GM19452 (cell line): ENCODE measurements at regions not wholly inside any gene's neighbourhood (a gene's known extent, or its start where the extent isn't known, plus 50 kb on each side); places are given as distances from the start of the nearest gene placed in this dataset.
"Not testable (repeated sequence)": the region's sequence is repeated elsewhere in the genome, so short reads cannot be mapped to it uniquely, and the experiment has no call there.

Source experiments
- ATAC-seq: cut with Tn5 transposase; IDR thresholded peaks from one replicate; pipeline ENCODE4 v1.9.1; 2021; ENCODE audit not compliant: unreplicated experiment

DNA sequence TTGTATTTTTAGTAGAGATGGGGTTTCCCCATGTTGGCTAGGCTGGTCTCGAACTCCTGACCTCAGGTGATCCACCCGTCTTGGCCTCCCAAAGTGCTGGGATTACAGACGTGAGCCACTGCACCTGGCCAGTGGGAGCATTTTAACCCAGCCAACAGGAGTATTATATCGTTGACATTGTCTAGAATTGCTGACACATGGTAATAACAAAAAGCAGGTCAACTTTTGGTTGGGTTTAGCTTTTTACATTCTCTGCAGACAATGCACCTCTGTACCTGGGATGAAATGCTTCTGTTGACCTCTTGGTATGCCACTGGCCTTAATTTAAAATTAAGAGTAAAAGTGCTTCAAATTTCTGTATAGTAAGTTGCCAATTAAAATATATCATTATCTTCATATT, 245.6 kb downstream of the TTC6 start:
- ATAC-seq = not testable (repeated sequence)

DNA sequence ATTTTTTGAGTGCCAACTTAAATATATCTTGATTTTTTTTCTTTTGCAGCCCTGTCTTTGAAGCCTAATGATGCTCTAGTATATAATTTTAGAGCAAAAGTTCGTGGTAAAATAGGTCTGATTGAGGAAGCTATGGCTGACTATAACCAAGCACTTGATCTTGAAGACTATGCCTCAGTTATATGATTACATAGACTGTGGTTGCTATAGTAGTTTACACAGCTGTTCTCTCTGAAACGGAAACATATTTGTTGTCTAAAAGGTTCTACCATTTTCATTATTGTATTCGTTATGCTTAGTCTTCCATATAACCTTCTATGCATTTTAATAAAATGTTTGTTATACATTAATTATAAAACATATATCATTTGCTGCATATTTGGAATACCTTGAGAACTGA, 246.7 kb downstream of the TTC6 start:
- no peak for ATAC-seq

DNA sequence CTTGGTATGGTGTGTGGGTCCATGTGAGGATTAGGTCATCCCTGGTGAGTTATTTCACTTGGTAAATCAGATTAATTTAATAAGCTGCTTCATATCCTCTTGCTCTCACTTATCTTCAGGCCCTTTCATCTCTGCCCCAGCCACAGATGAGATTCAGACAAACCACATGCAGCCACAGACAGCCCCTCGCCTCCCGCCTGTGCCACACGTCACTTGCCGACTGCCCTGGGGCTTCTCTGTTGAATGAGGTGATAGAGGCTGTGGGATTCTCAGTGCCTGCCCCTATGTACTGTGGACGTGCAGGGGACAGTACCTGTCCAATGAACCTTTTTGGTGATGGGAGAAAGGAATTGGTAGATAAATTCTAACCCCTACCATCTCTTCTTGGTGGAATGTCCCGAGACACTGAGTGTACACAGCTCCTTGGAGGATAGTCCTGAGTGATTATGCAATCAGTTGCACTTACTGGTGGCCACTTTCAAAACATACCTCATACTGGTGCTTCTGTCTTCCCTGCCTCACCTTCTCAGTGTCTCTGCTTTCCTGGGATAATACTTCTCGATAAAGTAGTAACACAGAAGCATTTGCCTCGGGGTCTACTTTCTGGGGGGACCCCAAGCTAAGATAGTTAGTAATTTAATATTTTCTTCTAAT, 248.7 kb downstream of the TTC6 start:
- no peak for ATAC-seq

DNA sequence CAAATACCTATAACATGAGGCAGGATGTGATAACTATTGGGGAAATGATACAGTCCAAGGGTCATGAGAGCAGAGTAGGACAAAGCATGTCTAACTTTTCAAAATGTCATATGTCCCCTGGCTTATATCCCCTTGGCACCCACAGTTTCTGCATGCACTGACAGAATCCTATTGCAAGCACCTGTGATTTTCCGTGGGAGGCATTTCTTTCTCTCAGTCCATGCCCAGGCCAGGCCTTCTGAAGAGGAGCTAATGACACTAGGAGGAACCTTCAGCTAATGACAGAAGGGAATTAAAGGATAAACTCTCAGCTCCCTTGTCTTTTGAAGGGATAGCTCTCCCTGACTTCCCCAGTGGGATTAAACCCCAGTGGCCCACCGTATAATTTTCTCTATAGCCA, 249.2 kb downstream of the TTC6 start:
- ATAC-seq = no peak

DNA sequence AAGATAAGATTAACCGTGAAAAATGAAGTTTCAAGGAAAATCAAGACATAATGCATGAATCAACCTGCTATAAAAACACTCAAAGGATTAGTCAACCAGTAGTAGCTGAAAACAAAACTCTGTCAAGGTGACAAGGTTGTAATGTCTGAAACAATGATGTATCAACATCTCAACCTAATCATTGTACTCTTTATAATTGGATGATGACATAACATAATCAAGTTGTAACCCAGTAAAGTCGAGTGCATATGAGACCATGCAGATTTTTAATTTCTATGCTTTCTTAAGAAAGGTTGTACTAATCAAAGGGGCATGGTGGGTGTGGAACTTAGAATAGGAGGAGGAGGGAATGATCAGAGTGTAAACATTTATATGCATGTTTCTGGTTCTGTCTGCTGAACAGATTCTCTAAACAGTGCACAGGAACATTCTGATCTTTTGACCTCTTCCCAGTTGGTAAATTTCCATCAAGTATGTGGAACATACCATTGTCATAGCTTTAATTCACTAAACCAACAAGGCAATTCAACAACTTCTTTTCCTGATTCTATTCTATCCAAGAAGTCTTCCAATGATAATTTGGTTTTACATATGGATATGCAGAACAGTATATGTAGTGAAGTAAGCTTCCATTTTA, 253.7 kb downstream of the TTC6 start:
- no peak for ATAC-seq

DNA sequence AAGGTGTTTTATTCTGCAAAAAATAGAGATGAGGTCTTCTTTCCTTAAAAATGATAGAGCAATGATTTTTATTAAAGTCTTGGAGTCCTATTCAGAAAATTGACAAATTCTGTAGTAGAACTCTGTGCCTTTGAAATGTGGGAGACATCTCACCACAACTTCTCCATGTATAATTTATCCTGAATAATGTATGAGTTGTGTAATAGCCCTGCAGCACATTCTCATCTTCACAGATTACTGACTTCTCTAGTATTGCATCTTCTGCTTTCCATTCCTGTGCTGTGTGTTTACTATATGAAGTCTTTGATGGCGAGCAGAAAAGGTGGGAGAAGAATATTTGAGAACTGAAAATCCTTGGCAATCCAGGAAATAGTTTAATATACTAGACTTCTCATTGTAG, 255.6 kb downstream of the TTC6 start:
- ATAC-seq = no peak

DNA sequence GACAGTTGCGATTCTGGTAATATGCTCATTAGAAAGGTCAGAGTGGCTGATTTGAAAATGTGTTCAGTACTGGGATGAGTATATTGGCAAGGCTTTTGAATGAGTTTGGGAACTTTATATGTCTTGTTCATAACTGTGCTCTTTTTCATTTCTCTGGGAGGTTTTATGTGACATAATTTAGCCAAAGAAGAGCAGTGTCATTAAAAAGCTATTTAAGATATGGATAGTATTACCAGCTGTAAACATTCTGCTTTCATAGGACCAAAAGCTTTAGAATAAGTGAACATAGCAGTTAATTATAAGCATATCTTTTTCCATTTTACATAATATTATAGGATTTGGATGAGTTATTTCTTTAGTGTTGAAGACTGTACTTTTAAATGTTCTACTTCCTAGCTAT, 260.4 kb downstream of the TTC6 start:
- no peak for ATAC-seq

DNA sequence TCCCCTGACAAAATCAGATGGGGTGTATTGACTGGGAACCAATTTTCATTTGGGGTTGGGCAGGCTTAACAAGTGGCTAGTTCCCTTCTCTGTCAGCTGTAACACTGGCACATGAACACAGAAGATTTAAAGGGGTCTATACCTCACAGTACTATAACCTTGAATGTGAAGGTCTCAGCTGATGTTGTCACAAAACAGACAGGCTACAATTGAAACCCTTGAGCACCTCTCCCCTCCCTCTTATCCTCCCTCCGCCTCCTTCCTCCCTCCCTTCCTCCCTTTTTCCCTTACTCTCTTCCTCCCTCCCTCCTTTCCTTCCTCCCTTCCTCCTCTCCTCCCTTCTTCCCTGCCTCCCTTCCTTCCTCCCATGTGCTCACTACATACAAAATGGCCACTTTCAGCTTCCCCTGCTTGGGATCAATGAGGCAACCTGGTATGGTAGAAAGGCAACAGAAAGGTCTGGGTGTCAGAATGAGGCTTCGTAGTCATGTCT, 262.4 kb downstream of the TTC6 start:
- no peak for ATAC-seq

DNA sequence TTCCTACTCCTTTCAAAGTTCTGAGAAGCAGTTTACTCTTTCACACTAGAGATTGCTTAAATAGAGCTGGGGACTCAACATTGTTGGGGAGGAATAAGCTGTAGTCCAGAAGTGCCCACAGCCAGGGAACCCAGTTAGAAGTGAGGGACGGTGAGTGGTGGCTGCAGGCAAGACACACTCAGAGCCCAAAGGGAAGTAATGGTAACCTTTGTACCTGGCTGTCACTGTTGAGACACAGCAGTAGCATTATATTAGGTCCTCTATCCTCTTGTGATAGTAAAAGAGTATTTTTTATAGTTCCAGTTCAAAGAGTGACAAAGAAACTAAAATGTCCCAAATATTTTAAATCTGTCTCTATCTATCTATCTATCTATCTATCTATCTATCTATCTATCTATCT, 263.3 kb downstream of the TTC6 start:
- no peak for ATAC-seq

DNA sequence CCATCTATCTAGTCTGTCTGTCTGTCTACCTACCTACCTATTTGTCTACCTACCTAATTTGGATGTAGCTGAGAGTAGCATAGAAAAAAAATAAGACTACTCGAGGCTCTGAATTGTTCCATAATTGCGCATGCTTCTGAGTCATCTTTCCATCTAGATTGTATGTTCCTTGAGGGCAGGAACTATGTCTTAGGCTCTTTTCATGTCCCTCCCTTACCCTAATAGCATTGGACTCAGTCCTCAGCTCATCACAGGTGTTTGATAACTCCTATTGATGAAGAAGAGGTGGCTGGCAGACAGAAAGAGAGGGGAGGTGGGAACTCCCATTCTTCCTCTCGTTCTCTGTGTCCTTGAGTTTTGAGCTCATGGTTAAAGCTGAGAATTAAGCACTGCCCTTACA, 263.7 kb downstream of the TTC6 start:
- ATAC-seq = no peak

DNA sequence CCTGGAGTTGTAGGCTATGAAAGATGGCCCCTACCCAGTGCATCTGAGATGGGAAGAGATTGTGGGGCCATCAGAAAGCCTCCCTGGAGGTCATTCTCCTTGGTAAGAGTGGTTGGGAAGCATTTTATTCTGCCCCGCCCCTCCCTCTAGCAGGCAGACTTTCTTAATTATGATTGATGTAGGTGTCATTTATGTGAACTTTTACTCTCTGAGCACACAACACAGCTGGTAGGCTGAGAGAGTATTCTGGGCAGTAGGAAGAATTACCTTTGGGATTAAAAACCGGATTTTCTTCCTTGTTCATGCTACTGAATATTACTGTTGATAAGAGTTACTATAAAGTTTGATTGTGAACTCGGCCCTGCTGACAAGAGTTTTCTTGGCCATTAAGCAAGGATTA, 266.8 kb downstream of the TTC6 start:
- ATAC-seq = no peak

DNA sequence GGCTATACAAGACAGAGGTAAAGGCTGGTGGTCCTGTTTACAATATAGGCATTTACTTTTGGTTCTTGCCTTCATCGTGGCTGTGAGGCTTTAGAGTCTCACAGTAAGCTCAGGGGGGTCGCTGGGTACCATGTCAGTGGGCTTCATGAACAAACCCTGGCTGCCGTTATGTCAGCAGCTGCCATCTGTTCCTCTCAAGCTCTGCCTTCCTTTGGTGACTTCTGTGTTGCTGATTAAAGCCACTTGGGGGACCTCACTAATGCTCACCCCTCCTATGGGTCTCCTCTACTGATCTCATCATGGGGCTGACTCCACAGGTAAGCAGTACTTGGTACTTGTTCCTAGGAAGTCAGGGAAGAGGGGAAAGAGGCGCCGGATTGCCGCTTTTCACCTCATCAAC, 268.7 kb downstream of the TTC6 start:
- no peak for ATAC-seq

DNA sequence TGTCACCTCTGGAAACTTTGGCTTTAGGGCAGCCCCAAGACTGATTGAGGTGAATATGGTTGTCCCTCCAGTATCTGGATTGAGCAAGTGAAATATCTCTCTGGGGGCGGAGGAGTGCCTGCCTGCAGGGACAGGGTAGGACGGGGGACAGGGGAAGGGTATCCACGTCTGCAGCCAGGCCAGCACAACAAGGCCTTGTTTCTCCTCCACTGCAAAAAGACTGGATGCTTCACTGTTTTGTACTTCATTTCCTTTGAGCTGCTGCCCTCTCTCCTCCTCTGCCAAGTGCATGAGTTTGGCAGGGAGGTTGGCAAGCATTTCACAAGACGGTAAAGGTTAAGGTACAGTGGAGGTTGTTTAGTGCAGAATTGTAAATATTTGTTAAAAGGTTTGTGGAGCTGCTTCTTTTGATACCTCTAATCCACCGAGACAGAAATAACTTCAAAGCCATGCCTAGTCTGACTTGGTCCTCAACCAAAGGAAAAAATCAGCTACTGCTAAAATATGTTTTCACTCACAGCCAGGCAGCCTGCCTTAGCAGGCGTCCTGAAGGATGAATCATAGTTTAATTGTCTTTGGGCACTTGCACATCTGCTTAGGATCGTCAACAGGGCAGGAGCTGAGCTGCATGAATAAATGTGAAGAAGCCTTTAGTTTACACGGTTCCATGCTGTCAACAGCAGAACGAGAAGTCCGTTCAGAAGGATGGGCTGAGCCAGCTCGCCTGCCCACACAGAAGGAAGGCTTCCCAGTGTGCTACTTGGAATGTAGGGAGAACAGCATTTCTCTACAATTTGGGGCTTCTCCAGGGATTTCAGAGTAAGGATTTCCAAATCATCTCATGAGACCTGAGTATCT, 269.7 kb downstream of the TTC6 start:
- no peak for ATAC-seq

DNA sequence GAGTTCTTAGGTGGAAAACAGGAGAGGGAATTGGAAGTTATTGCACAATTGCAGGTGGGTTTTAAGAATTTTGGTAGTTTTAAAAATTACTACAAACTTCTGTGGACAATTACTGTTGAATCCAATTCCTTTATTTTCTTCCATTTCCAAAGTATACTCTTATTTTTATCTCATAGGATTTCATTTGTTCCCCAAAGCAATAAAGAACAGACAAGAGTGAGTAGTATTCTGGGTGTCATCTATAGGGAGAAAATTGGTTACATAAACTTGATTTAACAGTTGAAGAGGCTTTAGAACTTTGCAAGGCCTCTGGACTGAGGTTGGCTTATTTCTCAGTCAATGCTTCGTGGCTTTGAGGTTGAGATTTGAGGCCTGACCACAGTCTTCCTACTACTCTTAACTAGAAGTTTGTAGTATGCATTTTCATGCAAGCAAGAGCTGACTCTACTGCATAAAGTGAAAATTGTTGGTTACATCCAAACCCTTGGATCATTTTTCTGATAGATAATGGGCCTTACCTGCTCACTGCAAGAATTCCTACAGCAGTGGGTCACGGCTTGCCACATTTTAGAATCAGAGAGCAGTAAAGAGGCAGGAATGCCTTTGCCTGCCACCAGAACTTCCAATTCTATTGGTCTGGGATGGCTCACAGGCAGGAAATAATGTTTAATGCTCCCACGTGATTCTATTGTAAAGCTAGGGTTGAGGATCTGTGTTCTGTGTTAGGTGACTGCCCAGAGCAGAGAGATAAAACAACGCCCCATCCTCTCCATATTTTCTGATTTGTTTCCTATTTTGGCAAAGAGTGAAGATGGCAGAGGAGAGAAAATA, 270.5 kb downstream of the TTC6 start:
- ATAC-seq = no peak

DNA sequence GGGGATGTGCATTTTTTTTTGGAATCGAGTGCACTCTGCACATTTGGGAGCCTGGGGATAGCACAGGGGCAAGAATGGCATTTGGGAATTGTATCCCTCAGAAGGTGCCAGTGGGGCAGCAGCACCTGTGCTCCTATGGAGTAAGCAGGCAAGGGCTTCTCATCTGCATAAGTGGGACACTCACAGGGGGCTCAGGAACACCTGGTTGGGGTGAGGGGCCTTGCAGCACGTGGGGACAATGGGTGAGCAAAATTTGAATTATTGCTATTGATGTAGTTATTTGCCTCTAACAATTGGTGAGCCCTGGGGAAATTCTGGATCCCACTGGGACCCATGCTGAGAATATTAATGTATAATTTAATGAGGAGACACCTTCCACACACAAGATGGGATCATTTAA, 274.2 kb downstream of the TTC6 start:
- no peak for ATAC-seq

DNA sequence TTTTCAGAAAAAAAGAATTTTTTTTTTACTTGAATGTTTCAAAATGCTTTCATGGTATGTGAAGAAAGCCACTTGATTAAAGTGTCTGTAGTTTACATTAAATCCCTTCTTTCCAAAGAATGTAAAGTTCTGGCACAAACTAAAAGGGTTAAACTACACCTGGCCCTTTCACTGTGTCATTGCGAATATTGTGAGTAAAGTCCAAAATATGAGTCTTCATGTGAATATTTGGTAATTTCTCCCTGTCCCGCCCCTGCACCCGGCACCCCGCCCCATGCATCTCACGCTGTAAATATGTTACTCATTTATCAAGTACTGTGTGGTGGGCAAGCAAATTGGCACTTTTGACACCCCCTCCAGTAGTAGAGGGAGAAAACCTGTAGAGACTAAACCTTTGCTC, 274.7 kb downstream of the TTC6 start:
- ATAC-seq = no peak

DNA sequence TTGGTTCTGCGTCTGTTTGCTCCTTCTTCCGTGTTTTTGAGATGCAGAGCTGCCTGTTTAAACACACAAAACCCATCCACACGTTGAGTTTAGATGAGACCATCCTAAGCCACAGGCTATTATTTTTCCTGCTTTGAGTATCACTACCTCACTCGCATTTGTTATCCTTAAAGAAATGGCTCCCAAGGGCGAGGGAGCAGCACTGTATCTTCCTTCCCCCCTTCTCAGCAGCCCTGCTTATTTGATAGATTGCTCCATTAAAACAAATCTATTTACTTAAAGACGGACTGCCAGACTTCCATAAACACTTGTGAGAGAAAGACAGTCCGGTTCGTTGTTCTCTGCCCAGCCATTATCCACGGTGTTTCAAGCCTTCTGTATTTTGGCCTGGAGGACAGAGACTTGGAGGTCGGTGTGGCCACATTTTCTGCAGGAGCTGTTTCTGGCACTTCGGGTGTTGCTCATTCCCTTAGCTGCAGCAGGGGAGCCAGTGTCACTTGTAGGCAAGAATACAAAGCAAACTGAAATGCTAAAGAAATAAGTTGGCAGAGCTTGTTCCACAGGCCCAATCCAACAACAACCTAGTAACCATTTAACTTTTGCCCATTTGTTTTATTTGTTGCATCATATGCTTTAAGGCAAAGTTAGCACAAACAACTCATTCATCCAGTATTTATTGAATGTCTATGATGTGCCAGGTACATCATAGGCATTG, 275.4 kb downstream of the TTC6 start:
- ATAC-seq = no peak

DNA sequence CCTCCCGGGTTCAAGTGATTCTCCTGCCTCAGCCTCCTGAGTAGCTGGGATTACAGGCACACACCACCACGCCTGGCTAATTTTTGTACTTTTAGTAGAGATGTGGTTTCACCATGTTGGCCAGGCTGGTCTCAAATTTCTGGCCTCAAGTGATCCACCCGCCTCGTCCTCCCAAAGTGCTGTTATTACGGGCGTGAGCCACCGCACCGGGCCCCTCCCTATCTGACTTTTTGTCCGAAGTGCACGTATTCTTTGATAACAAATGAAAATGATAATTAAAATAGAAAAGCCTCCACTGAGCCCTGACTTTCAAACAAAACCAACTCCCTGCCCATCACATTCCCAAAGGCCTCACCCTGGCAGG, 278.6 kb downstream of the TTC6 start:
- not testable (repeated sequence) for ATAC-seq

DNA sequence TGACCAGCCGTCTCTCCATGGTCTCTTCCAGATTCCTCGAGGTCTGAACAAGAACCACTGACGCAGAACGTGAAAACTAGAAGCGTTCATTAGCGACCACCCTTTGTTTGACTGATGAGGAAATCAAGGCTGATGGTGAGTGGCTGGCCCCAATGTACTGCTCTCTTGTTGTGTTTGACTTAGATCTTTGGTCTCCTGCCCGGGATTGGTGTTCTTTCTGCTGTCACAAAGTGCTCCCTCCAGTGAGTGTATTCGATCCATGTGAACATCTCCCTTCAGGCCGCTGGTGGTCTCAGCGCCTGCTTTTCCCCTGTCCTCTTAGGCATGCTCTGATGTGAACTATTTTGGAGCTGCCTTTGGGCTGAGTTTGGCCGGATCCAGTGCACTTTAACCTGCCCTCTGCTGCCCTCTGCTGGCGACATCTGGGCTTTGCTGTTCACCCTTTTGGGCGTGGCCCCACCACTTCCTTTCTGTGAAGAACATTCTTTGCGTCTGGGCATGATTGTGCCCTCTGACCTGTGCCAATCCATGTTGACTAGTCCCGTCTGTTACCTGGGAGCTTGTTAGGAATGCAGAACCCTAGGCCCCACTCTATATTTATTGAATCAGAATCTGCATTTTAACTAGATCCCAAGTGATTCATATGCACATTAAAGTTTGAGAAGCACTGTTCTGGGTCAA, 279.1 kb downstream of the TTC6 start:
- peak; percentile 95 for ATAC-seq

DNA sequence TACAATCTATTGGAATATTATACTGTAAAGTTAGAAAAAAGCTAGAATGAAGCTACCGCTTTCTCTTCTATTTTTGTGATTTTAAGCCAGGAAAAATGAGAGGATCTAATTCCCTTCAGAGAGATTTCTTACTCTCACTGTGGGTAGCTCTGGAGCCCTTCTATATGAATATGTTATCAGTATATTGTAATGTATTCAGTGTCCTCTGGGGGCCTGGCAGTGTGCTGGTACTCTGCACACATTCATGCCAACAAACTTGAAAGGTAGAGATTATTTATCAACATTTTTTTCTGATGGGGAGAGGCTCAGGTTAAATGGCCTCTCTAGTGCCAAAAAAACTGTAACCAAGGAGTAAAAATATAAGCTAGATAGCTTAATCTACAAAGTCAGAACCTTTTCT, 292.8 kb downstream of the TTC6 start:
- ATAC-seq = no peak
